Small intestine (tissue), 7 donors: ENCODE measurements at regions not wholly inside any gene's neighbourhood (a gene's known extent, or its start where the extent isn't known, plus 50 kb on each side); places are given as distances from the start of the nearest gene placed in this dataset.
"Not testable (repeated sequence)": the region's sequence is repeated elsewhere in the genome, so short reads cannot be mapped to it uniquely, and the experiment has no call there.

Experiments
- DNase-seq, 2 donors: peaks; one replicate each; pipeline versions ENCODE4 v3.0.0 to v3.0.0-alpha.2; 2013
- FAIRE-seq: peaks from 2 replicates; lab custom pipeline; 2012; peaks lifted over from hg19 to GRCh38; lab: Jason Lieb, UNC
- H3K27ac ChIP-seq, 3 donors: one replicate each; pipeline ENCODE4 v1.5.1; 2013; ENCODE audit warnings: low read length in 2 of 3, mild to moderate bottlenecking in 2 of 3, control low read depth in 1 of 3, inconsistent platforms in 1 of 3, low read depth in 1 of 3, moderate library complexity in 1 of 3
- H3K27me3 ChIP-seq, 3 donors: one replicate each; pipeline ENCODE4 v1.6.1; 2013; ENCODE audit warnings: low read length in 3 of 3, inconsistent platforms in 1 of 3; ENCODE audit not compliant: control insufficient read depth in 3 of 3, insufficient read depth in 3 of 3
- H3K36me3 ChIP-seq, 3 donors: one replicate each; pipeline ENCODE4 v1.6.1; 2013; ENCODE audit warnings: low read length in 3 of 3, inconsistent platforms in 1 of 3, low read depth in 1 of 3, mild to moderate bottlenecking in 1 of 3, moderate library complexity in 1 of 3; ENCODE audit not compliant: control insufficient read depth in 3 of 3, insufficient read depth in 2 of 3
- H3K4me1 ChIP-seq, 3 donors: one replicate each; pipeline ENCODE4 v1.6.1; 2013; ENCODE audit warnings: low read length in 2 of 3, inconsistent platforms in 1 of 3, low read depth in 1 of 3, mild to moderate bottlenecking in 1 of 3, moderate library complexity in 1 of 3; ENCODE audit not compliant: control insufficient read depth in 3 of 3, insufficient read depth in 2 of 3
- H3K4me3 ChIP-seq, 3 donors: one replicate each; pipeline ENCODE4 v1.5.1; 2013; ENCODE audit warnings: low read length in 3 of 3, control low read depth in 1 of 3, inconsistent platforms in 1 of 3, low read depth in 1 of 3, mild to moderate bottlenecking in 1 of 3, moderate library complexity in 1 of 3
- H3K9me3 ChIP-seq, 2 donors: one replicate each; pipeline ENCODE4 v1.6.1; 2013; ENCODE audit warnings: low read depth in 1 of 2, low read length in 1 of 2; ENCODE audit not compliant: control insufficient read depth in 2 of 2, insufficient read depth in 1 of 2
- WGBS, 3 donors: extraction: QIAGEN DNeasy Blood & Tissue Kit; methylation state at CpG; one replicate each; pipeline ENCODE4 v1.1.7; 2013; 5-methylcytosine and 5-hydroxymethylcytosine counted together
- donor health status: healthy with polysubstance abuse.
- donor health status: control.
- donor health status: control.
- donor health status: Bipolar disorder and iron deficiency.
- donor health status: healthy.

GRCh38 chrY:18599606-18600005 is 53.1 kb downstream of the HSFY1 start:
- FAIRE-seq, H3K27me3 ChIP-seq, DNase-seq, H3K36me3 ChIP-seq, H3K9me3 ChIP-seq, H3K4me3 ChIP-seq, H3K4me1 ChIP-seq, H3K27ac ChIP-seq: not testable (repeated sequence)
- no CpG with 5 or more reads among the region's 5 CpGs for WGBS, 3 donors

- not testable (repeated sequence) for H3K9me3 ChIP-seq, DNase-seq, FAIRE-seq, H3K36me3 ChIP-seq, H3K27me3 ChIP-seq, H3K4me1 ChIP-seq, H3K4me3 ChIP-seq, H3K27ac ChIP-seq
- no CpG with 5 or more reads among the region's 2 CpGs for WGBS, 3 donors
These were observed 54.8 kb downstream of the HSFY1 start for GRCh38 chrY:18601287-18601686.

GRCh38 chrY:18606251-18606650 is 59.7 kb downstream of the HSFY1 start:
- not testable (repeated sequence) for H3K27ac ChIP-seq, H3K4me3 ChIP-seq, H3K36me3 ChIP-seq, H3K9me3 ChIP-seq, H3K27me3 ChIP-seq, DNase-seq, H3K4me1 ChIP-seq
- peak; percentile 36 for FAIRE-seq
- no CpG with 5 or more reads among the region's 5 CpGs for WGBS, 3 donors

GRCh38 chrY:18608205-18608604 is 61.7 kb downstream of the HSFY1 start:
- not testable (repeated sequence) for H3K27me3 ChIP-seq, H3K9me3 ChIP-seq, DNase-seq, FAIRE-seq, H3K4me3 ChIP-seq, H3K36me3 ChIP-seq, H3K27ac ChIP-seq, H3K4me1 ChIP-seq
- WGBS, 3 donors = no CpG with 5 or more reads among the region's 4 CpGs

- not testable (repeated sequence) for H3K4me3 ChIP-seq, H3K36me3 ChIP-seq, H3K4me1 ChIP-seq, H3K27ac ChIP-seq, H3K9me3 ChIP-seq, H3K27me3 ChIP-seq, FAIRE-seq, DNase-seq
- WGBS, 3 donors = no CpG with 5 or more reads among the region's 1 CpG
These were observed 69.3 kb downstream of the HSFY1 start for GRCh38 chrY:18615809-18616208.

GRCh38 chrY:18629805-18630516 is 83.4 kb downstream of the HSFY1 start:
- not testable (repeated sequence) for FAIRE-seq, H3K36me3 ChIP-seq, H3K27me3 ChIP-seq, H3K4me3 ChIP-seq, H3K4me1 ChIP-seq, H3K27ac ChIP-seq, H3K9me3 ChIP-seq, DNase-seq
- WGBS, 3 donors = no CpG with 5 or more reads among the region's 9 CpGs

- DNase-seq, H3K4me1 ChIP-seq, H3K4me3 ChIP-seq, FAIRE-seq, H3K27ac ChIP-seq, H3K36me3 ChIP-seq, H3K27me3 ChIP-seq, H3K9me3 ChIP-seq: not testable (repeated sequence)
- no CpG with 5 or more reads among the region's 3 CpGs for WGBS, 3 donors
These were observed 84.1 kb downstream of the HSFY1 start for GRCh38 chrY:18630571-18630970.

GRCh38 chrY:18631610-18632009 is 85.1 kb downstream of the HSFY1 start:
- not testable (repeated sequence) for H3K9me3 ChIP-seq, H3K36me3 ChIP-seq, H3K4me1 ChIP-seq, DNase-seq, H3K27ac ChIP-seq, FAIRE-seq, H3K4me3 ChIP-seq, H3K27me3 ChIP-seq
- WGBS, 3 donors = no CpG with 5 or more reads among the region's 7 CpGs

- no peak for DNase-seq
- no peaks in the 10 kb centered on the region for H3K36me3 ChIP-seq
- H3K9me3 ChIP-seq = no peaks in the 10 kb centered on the region
- no peak for FAIRE-seq
- no peak overlapping the region for H3K27ac ChIP-seq
- H3K4me3 ChIP-seq = no peak overlapping the region
- H3K27me3 ChIP-seq = no peaks in the 10 kb centered on the region
- H3K4me1 ChIP-seq = no peaks in the 10 kb centered on the region
- WGBS, 3 donors = 93 to 96% methylated on average over 2 of the region's 2 CpGs; no CpG with 5 or more reads in 1 of the 3 donors
These were observed 104.2 kb downstream of the HSFY1 start for GRCh38 chrY:18650746-18651145.
